ENCODE measurements at regions not wholly inside any gene's neighbourhood (a gene's known extent, or its start where the extent isn't known, plus 50 kb on each side); places are given as distances from the start of the nearest gene placed in this dataset.

DNA sequence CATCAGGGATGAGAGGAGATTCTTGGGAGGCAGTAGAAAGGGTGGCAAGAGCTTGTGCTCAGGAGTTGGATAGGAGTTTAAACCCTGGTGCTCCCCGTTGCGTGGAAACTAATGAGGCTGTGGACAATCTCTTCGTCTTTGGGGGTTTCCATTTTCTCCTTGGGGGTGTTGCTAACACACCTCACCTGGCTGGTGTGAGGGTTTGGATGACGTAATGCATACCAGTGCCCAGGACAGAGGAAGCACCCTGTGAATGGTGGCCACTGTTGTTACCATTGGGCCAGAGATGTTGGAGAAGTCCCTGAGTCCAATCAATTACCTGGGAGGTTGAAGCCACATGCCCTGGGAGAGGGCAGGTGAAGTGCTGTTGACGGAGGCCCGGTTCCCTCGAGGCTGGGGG lies 146.5 kb downstream of the URI1 start:
- Mint-ChIP-seq H3K27ac (no peak overlapping the region), H3K4me3 (no peak overlapping the region), H3K27me3 (no peaks in the 10 kb centered on the region), H3K9me3 (ENCODE audit: low read depth) (no peaks in the 10 kb centered on the region), H3K4me1 (peaks cover 2% of the 10 kb centered on the region), H3K36me3 (no peaks in the 10 kb centered on the region)
- no peak for DNase-seq
- CTCF ChIA-PET: no interaction called here
- no peak for ATAC-seq

DNA sequence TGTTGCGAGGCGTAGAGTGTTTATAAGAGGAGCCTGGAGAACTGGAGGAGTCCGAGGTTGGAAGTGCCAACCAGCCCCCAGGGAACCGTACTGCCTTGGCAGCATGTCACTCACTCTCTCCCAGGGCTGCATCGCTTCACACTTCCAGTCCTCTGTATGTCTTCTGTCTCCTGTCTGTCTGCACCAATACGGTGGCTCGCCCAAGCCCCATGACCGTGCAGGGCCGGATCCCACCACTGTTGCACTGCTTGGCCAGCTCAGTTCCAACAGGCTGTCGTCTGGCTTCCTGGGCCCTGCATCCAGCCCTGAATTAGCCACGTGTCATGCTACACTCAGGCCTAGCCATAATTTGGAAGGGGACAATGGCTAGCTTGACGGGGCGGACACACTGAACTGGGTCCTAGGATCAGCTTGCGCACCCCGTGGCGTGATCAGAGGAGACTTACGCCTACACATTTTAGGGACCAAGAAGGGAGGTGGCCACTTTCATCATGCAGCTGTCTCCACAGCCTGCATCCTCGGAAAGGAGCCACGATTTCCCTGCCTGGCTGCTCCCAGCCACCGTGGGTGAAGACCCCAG lies 147.1 kb downstream of the URI1 start:
- ATAC-seq (no peak), DNase-seq (no peak)
- Mint-ChIP-seq H3K36me3 (no peaks in the 10 kb centered on the region), H3K4me3 (no peak overlapping the region), H3K27me3 (no peaks in the 10 kb centered on the region), H3K27ac (no peak overlapping the region), H3K9me3 (ENCODE audit: low read depth) (no peaks in the 10 kb centered on the region), H3K4me1 (peaks cover 2% of the 10 kb centered on the region)
- CTCF ChIA-PET: no interaction called here

DNA sequence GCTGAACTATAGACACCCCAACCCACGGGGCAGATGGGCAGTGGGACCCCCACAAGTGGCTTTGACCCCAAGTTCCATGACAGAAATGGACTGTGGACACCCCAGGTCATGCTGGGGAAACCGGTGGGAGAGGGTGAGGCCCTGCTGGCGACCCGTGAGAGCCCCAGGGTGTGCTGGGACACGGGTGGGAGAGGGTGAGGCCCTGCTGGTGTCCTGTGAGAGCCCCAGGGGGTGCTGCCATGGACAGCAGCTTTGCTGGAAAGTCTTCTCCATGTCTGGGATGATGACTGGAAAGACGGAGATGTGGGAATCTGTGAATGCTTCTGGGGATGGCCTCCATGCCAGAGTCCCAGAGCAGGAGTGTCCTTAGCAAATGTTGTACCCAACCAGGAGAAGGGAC lies 148.4 kb downstream of the URI1 start:
- H3K4me1 Mint-ChIP-seq: no peaks in the 10 kb centered on the region
- no peak for ATAC-seq
- H3K36me3 Mint-ChIP-seq: no peaks in the 10 kb centered on the region
- CTCF ChIA-PET: no interaction called here
- H3K9me3 Mint-ChIP-seq (ENCODE audit: low read depth): no peaks in the 10 kb centered on the region
- DNase-seq: no peak
- no peak overlapping the region for H3K27ac Mint-ChIP-seq
- H3K27me3 Mint-ChIP-seq: no peaks in the 10 kb centered on the region
- no peak overlapping the region for H3K4me3 Mint-ChIP-seq

DNA sequence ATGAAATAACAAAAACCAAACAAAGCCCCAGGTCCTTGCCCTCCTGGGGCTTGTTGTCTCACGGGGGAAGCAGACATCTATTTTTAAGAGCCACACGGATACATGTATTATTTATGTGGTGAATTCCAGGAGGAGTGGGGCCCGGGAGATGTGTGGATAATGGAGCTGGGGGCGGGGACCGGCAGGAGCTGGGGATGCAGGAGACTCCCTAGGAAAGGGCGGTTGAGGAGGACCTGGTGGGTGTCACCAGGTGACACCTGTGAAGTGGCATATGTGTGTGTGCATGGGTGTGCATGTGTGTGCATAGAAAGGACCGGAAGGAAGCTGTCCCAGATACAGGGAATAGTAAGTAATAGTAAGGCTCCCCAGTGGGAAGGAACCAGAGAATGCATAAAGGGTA lies 148.9 kb downstream of the URI1 start:
- Mint-ChIP-seq H3K36me3 (no peaks in the 10 kb centered on the region), H3K4me3 (no peak overlapping the region), H3K9me3 (ENCODE audit: low read depth) (no peaks in the 10 kb centered on the region), H3K4me1 (no peaks in the 10 kb centered on the region), H3K27ac (no peak overlapping the region), H3K27me3 (no peaks in the 10 kb centered on the region)
- no peak for DNase-seq
- no peak for ATAC-seq
- CTCF ChIA-PET: no interaction called here

DNA sequence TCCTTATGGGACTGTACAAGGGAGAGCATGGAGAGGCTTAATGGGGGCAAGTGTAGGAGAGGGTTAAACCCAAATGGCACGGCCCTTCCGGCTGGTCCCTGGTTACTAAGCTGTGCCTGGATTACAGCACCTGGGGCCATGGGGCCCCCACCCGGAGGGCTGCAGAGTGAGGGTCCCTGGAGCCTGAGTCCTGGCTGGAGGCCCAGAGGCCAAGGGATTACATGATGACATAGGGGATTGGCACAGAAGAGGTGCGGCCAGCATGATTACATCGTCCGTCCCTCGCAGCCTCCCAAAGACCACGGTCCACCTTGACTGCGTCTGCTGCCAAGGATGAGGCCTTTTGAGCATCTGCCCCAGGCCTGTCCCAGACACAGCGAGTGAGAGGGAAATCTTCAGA lies 149.4 kb downstream of the URI1 start:
- Mint-ChIP-seq H3K27ac (no peak overlapping the region), H3K4me3 (no peak overlapping the region), H3K4me1 (no peaks in the 10 kb centered on the region), H3K36me3 (no peaks in the 10 kb centered on the region), H3K27me3 (no peaks in the 10 kb centered on the region), H3K9me3 (ENCODE audit: low read depth) (no peaks in the 10 kb centered on the region)
- no peak for ATAC-seq
- CTCF ChIA-PET: no interaction called here
- DNase-seq: no peak

DNA sequence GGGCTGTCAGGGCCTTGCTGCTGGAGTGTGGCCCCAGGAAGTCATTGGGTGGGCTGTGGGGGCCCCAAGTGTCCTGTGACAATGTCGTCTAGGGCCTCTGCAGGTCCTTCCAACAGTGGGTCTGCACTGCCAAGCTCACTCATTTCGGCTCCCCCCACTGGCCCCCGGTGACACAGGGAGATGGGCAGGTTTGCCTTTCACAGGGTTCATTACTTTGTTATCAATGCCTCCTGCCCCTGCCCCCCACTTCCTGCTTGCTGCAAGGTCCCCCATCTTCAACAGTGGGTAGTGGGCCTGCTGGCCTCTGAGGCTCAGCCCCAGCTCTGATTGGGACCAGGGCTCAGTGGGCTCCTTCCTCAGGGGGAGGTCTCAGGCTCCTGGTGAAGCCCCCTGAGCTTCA lies 149.8 kb downstream of the URI1 start:
- DNase-seq: no peak
- no peak for ATAC-seq
- Mint-ChIP-seq H3K36me3 (no peaks in the 10 kb centered on the region), H3K27ac (no peak overlapping the region), H3K27me3 (no peaks in the 10 kb centered on the region), H3K4me3 (no peak overlapping the region), H3K9me3 (ENCODE audit: low read depth) (no peaks in the 10 kb centered on the region), H3K4me1 (no peaks in the 10 kb centered on the region)
- CTCF ChIA-PET: no interaction called here

DNA sequence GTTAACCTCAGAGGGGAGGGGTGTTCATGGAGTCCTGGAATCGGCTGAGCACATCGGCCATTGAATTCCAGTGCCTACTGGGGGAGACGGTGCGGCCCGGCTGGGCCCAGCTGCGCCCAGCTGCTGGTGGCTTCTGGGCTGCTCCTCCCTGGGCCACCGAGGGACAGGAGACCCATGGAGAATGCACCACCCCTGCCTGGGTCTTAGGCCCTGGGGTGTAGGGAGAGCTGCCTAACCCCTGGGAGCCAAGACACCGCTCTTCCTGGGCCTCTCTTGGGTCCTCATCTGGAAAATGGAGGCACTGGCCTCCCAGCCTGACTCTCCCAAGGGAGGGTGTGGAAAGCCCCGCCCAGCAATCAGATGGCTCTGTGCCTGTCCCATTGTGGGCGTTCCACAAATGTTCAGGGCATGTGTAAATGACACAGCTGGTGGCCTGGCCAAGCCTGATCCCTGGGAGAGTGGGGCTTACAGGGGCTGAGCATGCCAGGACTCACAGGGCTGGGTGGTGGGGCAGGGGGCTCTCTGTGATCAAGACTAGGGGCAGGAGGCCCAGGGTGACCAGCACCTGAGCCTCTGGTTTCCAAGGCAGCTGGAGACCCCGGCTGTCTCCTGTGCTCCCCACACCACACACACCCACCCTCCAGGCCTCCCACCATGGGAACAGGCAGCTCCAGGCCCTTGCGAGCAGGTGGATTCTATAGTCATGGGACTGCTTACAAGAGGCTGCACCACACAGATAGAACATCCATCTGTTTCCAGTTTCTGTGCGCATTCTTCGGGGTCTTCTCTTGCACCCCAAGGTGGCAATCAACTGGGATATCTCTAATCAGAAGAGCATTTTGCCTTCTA lies 150.9 kb downstream of the URI1 start:
- Mint-ChIP-seq H3K27ac (no peak overlapping the region), H3K4me3 (no peak overlapping the region)

DNA sequence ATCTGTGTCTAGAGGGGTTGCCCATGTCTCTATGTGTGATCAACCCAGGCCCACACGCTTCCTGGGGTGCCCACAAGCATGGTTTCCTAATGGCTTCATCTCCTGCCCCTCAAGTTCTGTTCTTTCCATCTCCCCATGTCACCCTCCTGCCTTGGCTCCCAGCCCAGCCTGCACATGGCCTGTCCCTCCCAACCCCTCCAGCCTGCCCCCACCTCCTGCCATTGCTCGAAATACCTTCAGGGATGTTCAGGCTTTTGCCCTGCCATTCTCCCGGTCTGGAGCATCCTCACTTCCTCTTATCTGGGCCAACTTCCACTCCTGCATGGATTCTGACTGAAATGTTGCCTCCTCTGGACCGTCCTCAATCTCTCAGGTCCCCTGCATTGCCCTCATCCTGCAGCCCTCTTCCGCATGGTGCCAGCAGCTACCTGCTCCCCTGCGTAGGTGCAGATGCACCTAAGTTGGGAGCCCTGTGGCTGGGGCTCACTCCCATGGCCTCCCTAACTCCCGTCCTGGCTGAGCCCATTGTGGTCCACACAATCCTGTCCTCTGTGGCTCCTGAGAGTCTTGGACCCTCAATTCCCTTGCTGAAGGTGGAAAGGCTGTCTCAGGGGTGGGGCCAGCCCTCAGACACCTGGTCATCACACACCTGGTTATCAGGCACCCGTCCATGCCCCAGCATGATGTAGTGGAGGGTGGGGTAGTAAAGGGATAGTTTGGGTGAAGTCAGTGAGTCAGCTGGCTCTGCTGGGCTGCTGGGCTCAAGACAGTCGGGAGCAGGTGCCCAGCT lies 152.1 kb downstream of the URI1 start:
- H3K4me3 Mint-ChIP-seq: no peak overlapping the region
- DNase-seq (no peak), ATAC-seq (no peak)
- H3K9me3 Mint-ChIP-seq (ENCODE audit: low read depth): no peaks in the 10 kb centered on the region
- no peak overlapping the region for H3K27ac Mint-ChIP-seq
- H3K36me3 Mint-ChIP-seq: no peaks in the 10 kb centered on the region
- no peaks in the 10 kb centered on the region for H3K4me1 Mint-ChIP-seq
- CTCF ChIA-PET: no interaction called here
- no peaks in the 10 kb centered on the region for H3K27me3 Mint-ChIP-seq

More for the DNA sequence above, 150.9 kb downstream of the URI1 start:
- Mint-ChIP-seq H3K36me3 (no peaks in the 10 kb centered on the region), H3K4me1 (no peaks in the 10 kb centered on the region), H3K9me3 (ENCODE audit: low read depth) (no peaks in the 10 kb centered on the region), H3K27me3 (no peaks in the 10 kb centered on the region)
- no peak for ATAC-seq
- DNase-seq: no peak
- CTCF ChIA-PET: no interaction called here

DNA sequence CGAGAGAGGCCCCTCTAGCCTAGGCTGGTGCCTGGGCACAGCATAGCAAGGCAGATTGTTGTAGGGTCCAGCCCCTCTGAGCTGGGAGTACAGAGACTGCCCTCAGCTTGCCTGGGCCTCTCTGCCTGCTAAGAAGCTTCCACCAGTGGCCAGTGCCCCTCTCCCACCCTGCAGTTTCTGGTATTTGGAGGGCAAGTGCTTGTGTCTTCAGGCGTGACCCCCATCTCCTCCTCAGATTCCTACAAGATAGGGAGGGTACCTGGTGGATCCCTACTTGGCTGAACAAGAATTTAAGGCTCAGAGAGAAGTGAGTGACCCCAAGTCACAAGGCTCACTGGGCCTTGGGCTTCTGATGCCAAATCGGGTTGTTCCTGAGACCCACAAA lies 152.7 kb downstream of the URI1 start:
- CTCF ChIA-PET: no interaction called here
- H3K4me1 Mint-ChIP-seq: no peaks in the 10 kb centered on the region
- no peak for ATAC-seq
- no peak overlapping the region for H3K4me3 Mint-ChIP-seq
- H3K27me3 Mint-ChIP-seq: no peaks in the 10 kb centered on the region
- H3K9me3 Mint-ChIP-seq (ENCODE audit: low read depth): no peaks in the 10 kb centered on the region
- no peaks in the 10 kb centered on the region for H3K36me3 Mint-ChIP-seq
- no peak for DNase-seq
- no peak overlapping the region for H3K27ac Mint-ChIP-seq

DNA sequence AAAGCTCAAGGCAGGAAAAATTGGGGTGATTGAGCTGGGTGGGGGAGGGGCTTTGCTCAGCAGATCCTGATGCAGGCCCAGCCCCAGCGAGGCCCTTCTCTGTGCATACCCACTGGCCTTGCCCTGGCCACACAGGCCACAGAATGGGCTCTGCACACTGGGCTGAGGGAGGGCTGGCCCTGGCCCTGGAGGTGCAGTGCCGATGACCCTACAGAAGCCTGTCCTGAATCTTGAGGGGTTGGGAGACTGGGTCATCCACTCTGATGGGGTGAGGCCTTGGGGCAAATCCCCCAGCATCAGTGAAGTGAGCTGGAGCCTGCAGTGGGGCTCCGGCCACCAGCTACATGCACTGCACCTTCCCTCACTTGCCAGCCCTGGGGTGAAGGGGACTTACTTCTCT lies 153.1 kb downstream of the URI1 start:
- no peak for ATAC-seq
- Mint-ChIP-seq H3K27ac (no peak overlapping the region), H3K4me3 (no peak overlapping the region), H3K9me3 (ENCODE audit: low read depth) (no peaks in the 10 kb centered on the region), H3K27me3 (no peaks in the 10 kb centered on the region), H3K4me1 (no peaks in the 10 kb centered on the region), H3K36me3 (no peaks in the 10 kb centered on the region)
- no peak for DNase-seq
- CTCF ChIA-PET: no interaction called here

DNA sequence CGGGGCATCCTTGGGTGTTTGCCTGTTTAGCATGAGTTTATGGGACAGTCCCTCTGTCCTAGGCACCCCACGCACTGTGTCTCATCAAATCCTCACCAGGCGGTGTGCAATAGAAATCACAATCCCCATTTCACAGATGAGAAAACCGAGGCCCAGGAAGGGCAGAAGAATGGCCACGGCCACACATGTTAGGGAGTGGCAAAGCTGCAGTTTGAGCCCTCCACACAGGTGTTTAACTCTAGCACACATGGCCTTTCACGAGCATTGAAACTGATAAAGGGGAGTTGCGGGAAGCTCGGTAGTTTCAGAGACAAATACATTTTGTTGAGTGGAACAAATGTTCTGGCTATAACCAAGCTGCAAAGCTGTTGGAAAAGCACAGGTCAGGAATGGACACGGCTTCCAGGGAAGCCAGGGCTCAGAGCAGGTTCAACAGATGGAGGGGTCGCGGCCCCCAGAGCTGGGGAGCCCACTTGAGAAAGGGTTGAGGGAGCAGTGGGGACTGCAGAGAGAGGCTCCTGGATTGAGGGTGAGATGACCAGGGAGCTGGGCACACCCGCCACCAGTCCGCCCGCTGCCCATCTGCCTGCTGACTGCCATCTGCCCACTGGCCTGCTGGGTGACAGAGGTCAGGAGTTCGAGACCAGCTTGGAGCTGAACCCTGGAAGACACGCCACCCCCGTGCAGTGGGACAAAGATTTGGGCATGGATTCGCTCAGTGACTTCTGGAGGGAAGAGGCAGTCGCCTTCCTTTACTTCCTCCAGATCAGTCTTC lies 154.7 kb downstream of the URI1 start:
- DNase-seq (no peak), ATAC-seq (no peak)
- no peaks in the 10 kb centered on the region for H3K36me3 Mint-ChIP-seq

DNA sequence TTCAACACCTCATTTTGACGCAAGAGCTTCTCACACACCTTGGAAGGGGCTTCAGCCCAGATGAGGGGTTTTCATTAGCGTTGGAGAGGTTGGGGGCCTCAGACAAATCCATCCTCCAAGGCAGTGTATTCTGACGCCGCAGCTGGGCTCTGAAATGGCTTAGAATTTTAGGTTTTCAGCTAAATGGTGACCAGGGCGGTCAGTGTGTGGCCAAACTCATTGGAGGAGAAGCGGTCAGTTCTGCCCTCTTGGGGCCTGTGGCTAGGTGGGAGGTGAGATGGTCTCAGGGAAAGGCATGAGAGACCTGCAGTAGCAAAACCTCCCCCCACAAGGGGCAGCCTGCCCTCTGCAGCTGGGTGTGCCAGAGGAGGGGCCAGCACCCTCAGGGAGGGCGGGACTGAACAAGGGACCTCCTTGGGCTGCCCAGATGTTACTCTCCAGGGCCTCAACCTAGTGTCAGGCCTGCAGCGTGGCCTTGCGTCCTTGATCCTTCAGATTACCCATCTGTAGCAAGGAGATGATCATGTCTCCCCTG lies 155.8 kb downstream of the URI1 start:
- no peaks in the 10 kb centered on the region for H3K4me1 Mint-ChIP-seq
- no peak for ATAC-seq
- CTCF ChIA-PET: no interaction called here
- H3K36me3 Mint-ChIP-seq: no peaks in the 10 kb centered on the region
- no peak overlapping the region for H3K27ac Mint-ChIP-seq
- no peaks in the 10 kb centered on the region for H3K27me3 Mint-ChIP-seq
- H3K9me3 Mint-ChIP-seq (ENCODE audit: low read depth): no peaks in the 10 kb centered on the region
- DNase-seq: no peak
- no peak overlapping the region for H3K4me3 Mint-ChIP-seq

More for the DNA sequence above, 154.7 kb downstream of the URI1 start:
- no peaks in the 10 kb centered on the region for H3K27me3 Mint-ChIP-seq
- H3K27ac Mint-ChIP-seq: no peak overlapping the region
- CTCF ChIA-PET: no interaction called here
- no peaks in the 10 kb centered on the region for H3K9me3 Mint-ChIP-seq (ENCODE audit: low read depth)
- H3K4me1 Mint-ChIP-seq: no peaks in the 10 kb centered on the region
- no peak overlapping the region for H3K4me3 Mint-ChIP-seq

DNA sequence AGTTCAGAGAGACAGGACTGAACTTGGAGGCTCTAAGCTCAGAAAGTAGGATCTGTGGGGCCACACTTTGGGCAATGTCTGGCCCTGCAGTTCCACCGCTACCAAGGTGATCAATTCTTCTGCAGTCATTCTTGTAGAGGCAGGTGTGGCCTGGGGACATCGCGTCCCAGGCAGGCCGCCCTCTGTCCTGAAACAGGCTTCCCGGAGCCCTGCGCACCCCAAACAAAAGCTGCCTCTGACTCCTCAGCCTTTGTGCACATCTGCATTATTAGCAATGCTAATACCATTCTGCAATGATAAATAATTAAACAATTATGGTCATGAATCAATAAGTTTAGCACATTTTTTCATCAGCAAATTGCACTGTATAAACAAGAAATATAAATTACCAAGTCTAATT lies 160.2 kb downstream of the URI1 start:
- H3K4me3 Mint-ChIP-seq: no peak overlapping the region
- no peaks in the 10 kb centered on the region for H3K4me1 Mint-ChIP-seq
- DNase-seq: no peak
- no peaks in the 10 kb centered on the region for H3K36me3 Mint-ChIP-seq
- peaks cover 3% of the 10 kb centered on the region for H3K27me3 Mint-ChIP-seq
- H3K27ac Mint-ChIP-seq: no peak overlapping the region
- H3K9me3 Mint-ChIP-seq (ENCODE audit: low read depth): no peaks in the 10 kb centered on the region
- CTCF ChIA-PET: no interaction called here
- no peak for ATAC-seq
